Adipocyte (in vitro differentiated cells): ENCODE measurements at regions not wholly inside any gene's neighbourhood (a gene's known extent, or its start where the extent isn't known, plus 50 kb on each side); places are given as distances from the start of the nearest gene placed in this dataset.

Experiments used
- DNase-seq: peaks from one replicate; pipeline ENCODE4 v3.0.0-alpha.2; 2015; ENCODE audit warnings: low read depth
- H3K27me3 ChIP-seq: replicated peaks from 2 replicates; pipeline ENCODE4 v1.7.0; 2013; ENCODE audit warnings: mild to moderate bottlenecking, low read length, moderate library complexity; ENCODE audit not compliant: control insufficient read depth, insufficient read depth
- H3K36me3 ChIP-seq: 2 replicates; pipeline ENCODE4 v1.7.0; 2013; ENCODE audit warnings: low read length, mild to moderate bottlenecking, moderate library complexity; ENCODE audit not compliant: control insufficient read depth, insufficient read depth, severe bottlenecking
- H3K4me1 ChIP-seq: 2 replicates; pipeline ENCODE4 v1.7.0; 2013; ENCODE audit warnings: mild to moderate bottlenecking, low read length, moderate library complexity; ENCODE audit not compliant: control insufficient read depth, insufficient read depth
- H3K4me3 ChIP-seq: 2 replicates; pipeline ENCODE4 v1.7.0; 2013; ENCODE audit warnings: mild to moderate bottlenecking, low read length, moderate library complexity
- H3K9ac ChIP-seq: 2 replicates; pipeline ENCODE4 v1.7.0; 2013; ENCODE audit warnings: mild to moderate bottlenecking, low read length, moderate library complexity
- H3K9me3 ChIP-seq: 2 replicates; pipeline ENCODE4 v1.7.0; 2013; ENCODE audit warnings: mild to moderate bottlenecking, low read length, moderate library complexity; ENCODE audit not compliant: control insufficient read depth

- H3K27me3 ChIP-seq = no peaks in the 10 kb centered on the region
- H3K4me3 ChIP-seq = no peak overlapping the region
- no peaks in the 10 kb centered on the region for H3K36me3 ChIP-seq
These were observed 1309.8 kb upstream of the CDH8 start for GRCh38 chr16:63346000-63346399.

GRCh38 chr16:63337264-63337663, 1301.0 kb upstream of the CDH8 start:
- Histone ChIP-seq H3K36me3 (no peaks in the 10 kb centered on the region), H3K4me1 (peaks cover 3% of the 10 kb centered on the region), H3K27me3 (no peaks in the 10 kb centered on the region), H3K9me3 (peaks cover 10% of the 10 kb centered on the region), H3K4me3 (no peak overlapping the region), H3K9ac (no peak overlapping the region)
- DNase-seq = peak; percentile 22

More at GRCh38 chr16:63346000-63346399, 1309.8 kb upstream of the CDH8 start:
- Histone ChIP-seq H3K9me3 (no peaks in the 10 kb centered on the region), H3K9ac (no peak overlapping the region), H3K4me1 (no peaks in the 10 kb centered on the region)
- DNase-seq = no peak

GRCh38 chr16:63331111-63331510, 1294.9 kb upstream of the CDH8 start:
- DNase-seq = no peak
- no peak overlapping the region for H3K9ac ChIP-seq
- no peaks in the 10 kb centered on the region for H3K9me3 ChIP-seq
- H3K4me3 ChIP-seq = no peak overlapping the region
- H3K27me3 ChIP-seq = no peaks in the 10 kb centered on the region
- no peaks in the 10 kb centered on the region for H3K36me3 ChIP-seq
- H3K4me1 ChIP-seq = no peaks in the 10 kb centered on the region

- DNase-seq = no peak
- Histone ChIP-seq H3K4me1 (no peaks in the 10 kb centered on the region), H3K36me3 (no peaks in the 10 kb centered on the region), H3K27me3 (no peaks in the 10 kb centered on the region), H3K9me3 (no peaks in the 10 kb centered on the region), H3K9ac (no peak overlapping the region), H3K4me3 (no peak overlapping the region)
These were observed 1290.6 kb upstream of the CDH8 start for GRCh38 chr16:63326736-63327339.

GRCh38 chr16:63323722-63324705, 1287.8 kb upstream of the CDH8 start:
- DNase-seq = no peak
- H3K9ac ChIP-seq = no peak overlapping the region

GRCh38 chr16:63323055-63323454, 1286.8 kb upstream of the CDH8 start:
- H3K27me3 ChIP-seq = no peaks in the 10 kb centered on the region
- H3K4me3 ChIP-seq = no peak overlapping the region
- H3K36me3 ChIP-seq = no peaks in the 10 kb centered on the region
- H3K4me1 ChIP-seq = no peaks in the 10 kb centered on the region
- DNase-seq = no peak
- no peaks in the 10 kb centered on the region for H3K9me3 ChIP-seq
- H3K9ac ChIP-seq = no peak overlapping the region

More at GRCh38 chr16:63323722-63324705, 1287.8 kb upstream of the CDH8 start:
- no peak overlapping the region for H3K4me3 ChIP-seq
- no peaks in the 10 kb centered on the region for H3K27me3 ChIP-seq
- no peaks in the 10 kb centered on the region for H3K9me3 ChIP-seq
- H3K4me1 ChIP-seq = no peaks in the 10 kb centered on the region
- H3K36me3 ChIP-seq = no peaks in the 10 kb centered on the region

GRCh38 chr16:63315229-63315628, 1279.0 kb upstream of the CDH8 start:
- no peak for DNase-seq
- H3K4me1 ChIP-seq = peaks cover 27% of the 10 kb centered on the region
- H3K27me3 ChIP-seq = no peaks in the 10 kb centered on the region

GRCh38 chr16:63312346-63312745, 1276.1 kb upstream of the CDH8 start:
- DNase-seq = no peak
- H3K36me3 ChIP-seq = no peaks in the 10 kb centered on the region
- H3K9me3 ChIP-seq = no peaks in the 10 kb centered on the region
- peaks cover 27% of the 10 kb centered on the region for H3K4me1 ChIP-seq
- H3K27me3 ChIP-seq = no peaks in the 10 kb centered on the region
- no peak overlapping the region for H3K4me3 ChIP-seq
- H3K9ac ChIP-seq = no peak overlapping the region

More at GRCh38 chr16:63315229-63315628, 1279.0 kb upstream of the CDH8 start:
- Histone ChIP-seq H3K4me3 (no peak overlapping the region), H3K36me3 (no peaks in the 10 kb centered on the region), H3K9ac (no peak overlapping the region), H3K9me3 (no peaks in the 10 kb centered on the region)

- DNase-seq = no peak
- no peak overlapping the region for H3K9ac ChIP-seq
- no peaks in the 10 kb centered on the region for H3K36me3 ChIP-seq
- H3K9me3 ChIP-seq = no peaks in the 10 kb centered on the region
- H3K4me3 ChIP-seq = peak overlapping the region; percentile 15
- no peaks in the 10 kb centered on the region for H3K27me3 ChIP-seq
- H3K4me1 ChIP-seq = peaks cover 27% of the 10 kb centered on the region
These were observed 1275.1 kb upstream of the CDH8 start for GRCh38 chr16:63311313-63311712.

GRCh38 chr16:63302811-63303210, 1266.6 kb upstream of the CDH8 start:
- Histone ChIP-seq H3K4me1 (no peaks in the 10 kb centered on the region), H3K9ac (no peak overlapping the region), H3K27me3 (no peaks in the 10 kb centered on the region), H3K4me3 (no peak overlapping the region), H3K36me3 (no peaks in the 10 kb centered on the region), H3K9me3 (no peaks in the 10 kb centered on the region)
- no peak for DNase-seq

GRCh38 chr16:63301349-63301748, 1265.1 kb upstream of the CDH8 start:
- Histone ChIP-seq H3K27me3 (no peaks in the 10 kb centered on the region), H3K4me1 (no peaks in the 10 kb centered on the region), H3K9ac (no peak overlapping the region), H3K4me3 (no peak overlapping the region), H3K36me3 (no peaks in the 10 kb centered on the region), H3K9me3 (no peaks in the 10 kb centered on the region)
- DNase-seq = no peak
